Thoracic aorta (tissue), 2 donors: ENCODE measurements at regions not wholly inside any gene's neighbourhood (a gene's known extent, or its start where the extent isn't known, plus 50 kb on each side); places are given as distances from the start of the nearest gene placed in this dataset.
"Not testable (repeated sequence)": the region's sequence is repeated elsewhere in the genome, so short reads cannot be mapped to it uniquely, and the experiment has no call there.

ENCODE experiments used
- ATAC-seq: fragments of 150-250 bp; one replicate; pipeline ENCODE4 v1.8.0; 2017; ENCODE audit warnings: low read depth; ENCODE audit not compliant: insufficient number of reproducible peaks, low FRiP score
- DNase-seq: peaks from one replicate; pipeline ENCODE4 v3.0.0-alpha.2; 2020; ENCODE audit warnings: low spot score
- H3K27ac ChIP-seq, 2 donors: fragments of 200-600 bp; sonication (generic); 1 replicate in 1 of 2; 2 replicates in 1 of 2; pipeline ENCODE4 v1.5.1; 2016; ENCODE audit warnings: mild to moderate bottlenecking in 2 of 2, moderate library complexity in 2 of 2
- H3K27me3 ChIP-seq: fragments of 200-600 bp; sonication (generic); replicated peaks from 2 replicates; pipeline ENCODE4 v1.6.0; 2016; ENCODE audit warnings: mild to moderate bottlenecking; ENCODE audit not compliant: insufficient read depth
- H3K36me3 ChIP-seq: fragments of 200-600 bp; sonication (generic); one replicate; pipeline ENCODE4 v1.5.1; 2016
- H3K4me1 ChIP-seq, 2 donors: fragments of 200-600 bp; sonication (generic); 1 replicate in 1 of 2; 2 replicates in 1 of 2; pipeline versions ENCODE4 v1.5.1 to v1.6.0; 2016; ENCODE audit warnings: low read depth in 2 of 2, mild to moderate bottlenecking in 1 of 2; ENCODE audit not compliant: control insufficient read depth in 1 of 2
- H3K4me3 ChIP-seq: fragments of 200-600 bp; sonication (generic); 2 replicates; pipeline ENCODE4 v1.5.1; 2016; ENCODE audit warnings: mild to moderate bottlenecking
- H3K9me3 ChIP-seq: fragments of 200-600 bp; sonication (generic); 2 replicates; pipeline ENCODE4 v1.5.1; 2016
- CTCF ChIP-seq: fragments of 200-600 bp; sonication (generic); IDR thresholded peaks from one replicate; pipeline ENCODE4 v1.5.1; 2019; ENCODE audit warnings: antibody characterized with exemption

DNA sequence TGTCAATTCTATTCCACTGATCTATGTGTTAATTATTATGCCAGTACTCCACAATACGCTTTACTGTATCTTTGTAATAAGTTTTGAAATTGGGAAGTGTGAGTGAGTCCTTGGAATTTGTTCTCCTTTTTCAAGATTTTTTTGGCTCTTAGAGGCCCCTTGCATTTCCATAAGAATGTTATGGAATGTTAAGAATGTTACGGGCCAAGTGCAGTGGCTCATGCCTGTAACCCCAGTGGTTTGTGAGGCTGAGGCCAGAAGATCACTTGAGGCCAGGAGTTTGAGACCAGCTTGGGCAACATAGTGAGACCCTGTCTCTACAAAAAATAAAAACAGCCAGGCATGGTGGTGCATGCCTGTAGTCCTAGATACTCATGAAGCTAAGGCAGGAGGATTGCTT, 167.6 kb upstream of the CXorf66 start:
- H3K36me3 ChIP-seq: no peaks in the 10 kb centered on the region
- ATAC-seq: no peak

GRCh38 chrX:140123446-140123845, 158.1 kb upstream of the CXorf66 start:
- H3K36me3 ChIP-seq: no peaks in the 10 kb centered on the region
- no peak for TF ChIP-seq CTCF
- no peak overlapping the region for H3K4me3 ChIP-seq
- no peak for ATAC-seq
- no peaks in the 10 kb centered on the region for H3K9me3 ChIP-seq
- H3K4me1 ChIP-seq: no peaks in the 10 kb centered on the region
- no peak for DNase-seq
- H3K27me3 ChIP-seq: no peaks in the 10 kb centered on the region
- H3K27ac ChIP-seq: no peak overlapping the region

More for the DNA sequence above, 167.6 kb upstream of the CXorf66 start:
- DNase-seq: no peak
- H3K27ac ChIP-seq: no peak overlapping the region
- no peaks in the 10 kb centered on the region for H3K4me1 ChIP-seq
- no peaks in the 10 kb centered on the region for H3K9me3 ChIP-seq
- H3K4me3 ChIP-seq: no peak overlapping the region
- no peaks in the 10 kb centered on the region for H3K27me3 ChIP-seq
- no peak for TF ChIP-seq CTCF

DNA sequence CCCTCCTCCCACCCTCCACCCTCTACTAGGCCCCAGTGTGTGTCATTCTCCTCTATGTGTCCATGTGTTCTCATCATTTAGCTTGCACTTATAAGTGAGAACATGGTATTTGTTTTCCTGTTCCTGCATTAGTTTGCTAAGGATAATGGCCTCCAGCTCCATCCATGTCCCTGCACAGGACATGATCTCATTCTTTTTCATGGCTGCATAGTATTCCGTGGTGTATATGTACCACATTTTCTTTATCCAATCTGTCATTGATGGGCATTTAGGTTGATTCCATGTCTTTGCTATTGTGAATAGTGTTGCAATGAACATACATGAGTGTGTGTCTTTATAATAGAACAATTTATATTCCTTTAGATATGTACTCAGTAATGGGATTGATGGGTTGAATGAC, 148.7 kb upstream of the CXorf66 start:
- not testable (repeated sequence) for H3K36me3 ChIP-seq, H3K4me1 ChIP-seq, H3K27me3 ChIP-seq, ATAC-seq, H3K27ac ChIP-seq, H3K9me3 ChIP-seq, H3K4me3 ChIP-seq, DNase-seq

DNA sequence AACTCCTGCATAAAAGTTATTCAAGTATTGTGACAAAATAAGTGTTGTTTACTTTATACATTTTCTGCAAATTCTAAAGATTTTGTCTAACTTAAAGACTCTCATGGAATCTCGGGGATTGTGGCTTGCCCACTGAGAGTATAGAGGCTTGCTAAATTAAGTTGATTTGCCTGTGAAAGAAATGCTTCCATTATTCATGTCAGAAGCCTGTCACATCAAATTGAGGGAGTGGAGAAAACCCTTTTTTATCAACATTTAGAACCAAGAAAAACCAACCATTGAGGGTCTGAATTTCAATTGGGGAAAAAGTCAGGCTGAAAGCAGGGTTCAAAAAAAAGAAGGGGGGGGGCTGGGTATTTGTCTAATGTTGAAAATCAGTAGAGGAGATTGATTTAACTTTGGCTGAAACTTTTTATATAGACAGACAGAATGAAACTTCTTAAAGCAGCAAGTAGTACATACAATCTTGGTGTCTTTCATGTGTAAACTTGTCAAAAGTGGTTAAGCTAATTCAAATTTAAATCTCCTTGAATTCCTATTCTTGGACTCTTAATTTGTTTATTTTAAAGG, 144.8 kb upstream of the CXorf66 start:
- DNase-seq: no peak
- Histone ChIP-seq H3K36me3 (no peaks in the 10 kb centered on the region), H3K27ac (no peak overlapping the region), H3K4me3 (no peak overlapping the region), H3K9me3 (no peaks in the 10 kb centered on the region), H3K27me3 (no peaks in the 10 kb centered on the region), H3K4me1 (no peaks in the 10 kb centered on the region)
- no peak for TF ChIP-seq CTCF
- ATAC-seq: no peak

DNA sequence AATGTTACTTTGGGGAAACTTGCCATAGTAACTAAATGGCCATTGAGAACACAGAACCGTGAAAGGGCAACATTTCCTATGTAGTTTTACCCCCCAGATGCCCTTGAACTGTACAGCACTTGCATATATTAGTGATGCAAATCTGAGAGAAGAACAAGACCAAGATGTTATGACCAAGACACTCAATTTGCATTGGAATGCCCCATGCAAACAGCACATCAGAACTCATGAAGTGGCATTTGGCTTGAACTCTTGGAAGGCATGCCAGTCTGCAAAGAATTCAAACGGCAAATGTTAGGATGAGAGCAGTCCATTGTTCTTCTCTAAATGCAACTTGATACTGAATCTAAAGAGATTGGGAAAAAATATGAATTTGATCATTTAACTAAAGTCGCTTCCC, 139.4 kb upstream of the CXorf66 start:
- no peak for TF ChIP-seq CTCF
- ATAC-seq (no peak), DNase-seq (no peak)

DNA sequence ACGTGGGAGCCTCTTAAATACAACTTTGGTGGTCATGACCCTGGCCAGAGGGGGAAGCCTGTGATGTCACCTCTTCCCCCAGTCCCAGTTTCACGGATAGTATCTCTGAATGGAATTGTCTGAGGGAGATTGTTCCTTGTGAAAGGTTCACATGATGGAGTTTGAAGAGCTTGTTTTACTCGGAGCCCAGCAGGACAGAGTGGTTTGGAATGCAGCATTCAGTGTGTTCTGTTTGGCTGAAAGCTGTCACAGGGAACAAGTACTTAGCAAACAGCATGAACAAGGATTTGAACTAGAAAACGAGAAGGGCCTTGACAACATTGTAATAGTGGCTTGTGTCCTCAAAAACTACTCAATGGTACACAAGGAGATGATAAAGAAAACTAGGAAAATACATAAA, 133.9 kb upstream of the CXorf66 start:
- Histone ChIP-seq H3K36me3 (no peaks in the 10 kb centered on the region), H3K4me3 (no peak overlapping the region), H3K4me1 (no peaks in the 10 kb centered on the region), H3K27me3 (no peaks in the 10 kb centered on the region), H3K27ac (no peak overlapping the region), H3K9me3 (no peaks in the 10 kb centered on the region)
- TF ChIP-seq CTCF: no peak
- ATAC-seq: no peak
- DNase-seq: no peak

More for the DNA sequence above, 139.4 kb upstream of the CXorf66 start:
- H3K27me3 ChIP-seq: no peaks in the 10 kb centered on the region
- H3K27ac ChIP-seq: no peak overlapping the region
- no peaks in the 10 kb centered on the region for H3K9me3 ChIP-seq
- H3K36me3 ChIP-seq: no peaks in the 10 kb centered on the region
- H3K4me3 ChIP-seq: no peak overlapping the region
- H3K4me1 ChIP-seq: no peaks in the 10 kb centered on the region
